ENCODE measurements at regions not wholly inside any gene's neighbourhood (a gene's known extent, or its start where the extent isn't known, plus 50 kb on each side); places are given as distances from the start of the nearest gene placed in this dataset.

DNA sequence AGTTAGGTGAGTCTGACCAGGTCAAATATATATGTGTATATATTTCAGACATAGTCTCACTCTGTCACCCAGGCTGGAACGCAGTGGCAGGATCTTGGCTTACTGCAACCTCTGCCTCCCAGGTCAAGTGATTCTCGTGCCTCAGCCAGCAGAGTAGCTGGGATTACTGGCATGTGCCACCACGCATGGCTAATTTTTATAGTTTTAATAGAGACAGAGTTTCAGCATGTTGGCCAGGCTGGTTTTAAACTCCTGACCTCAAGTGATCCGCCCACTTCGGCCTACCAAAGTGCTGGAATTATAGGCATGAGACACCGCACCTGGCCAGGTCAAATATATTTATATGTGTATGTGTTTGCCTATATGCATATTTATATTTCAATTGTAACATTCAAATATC is 581.5 kb upstream of the B3GALT2 start:
- TF ChIP-seq, protein P1, sequence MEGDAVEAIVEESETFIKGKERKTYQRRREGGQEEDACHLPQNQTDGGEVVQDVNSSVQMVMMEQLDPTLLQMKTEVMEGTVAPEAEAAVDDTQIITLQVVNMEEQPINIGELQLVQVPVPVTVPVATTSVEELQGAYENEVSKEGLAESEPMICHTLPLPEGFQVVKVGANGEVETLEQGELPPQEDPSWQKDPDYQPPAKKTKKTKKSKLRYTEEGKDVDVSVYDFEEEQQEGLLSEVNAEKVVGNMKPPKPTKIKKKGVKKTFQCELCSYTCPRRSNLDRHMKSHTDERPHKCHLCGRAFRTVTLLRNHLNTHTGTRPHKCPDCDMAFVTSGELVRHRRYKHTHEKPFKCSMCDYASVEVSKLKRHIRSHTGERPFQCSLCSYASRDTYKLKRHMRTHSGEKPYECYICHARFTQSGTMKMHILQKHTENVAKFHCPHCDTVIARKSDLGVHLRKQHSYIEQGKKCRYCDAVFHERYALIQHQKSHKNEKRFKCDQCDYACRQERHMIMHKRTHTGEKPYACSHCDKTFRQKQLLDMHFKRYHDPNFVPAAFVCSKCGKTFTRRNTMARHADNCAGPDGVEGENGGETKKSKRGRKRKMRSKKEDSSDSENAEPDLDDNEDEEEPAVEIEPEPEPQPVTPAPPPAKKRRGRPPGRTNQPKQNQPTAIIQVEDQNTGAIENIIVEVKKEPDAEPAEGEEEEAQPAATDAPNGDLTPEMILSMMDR (IDR thresholded peaks at IDR 0.05), result no peak
- no peak for TF ChIP-seq ZFX (IDR thresholded peaks at IDR 0.05; ENCODE audit: borderline replicate concordance)
- H3K27ac ChIP-seq, result peak overlapping the region; percentile 62

DNA sequence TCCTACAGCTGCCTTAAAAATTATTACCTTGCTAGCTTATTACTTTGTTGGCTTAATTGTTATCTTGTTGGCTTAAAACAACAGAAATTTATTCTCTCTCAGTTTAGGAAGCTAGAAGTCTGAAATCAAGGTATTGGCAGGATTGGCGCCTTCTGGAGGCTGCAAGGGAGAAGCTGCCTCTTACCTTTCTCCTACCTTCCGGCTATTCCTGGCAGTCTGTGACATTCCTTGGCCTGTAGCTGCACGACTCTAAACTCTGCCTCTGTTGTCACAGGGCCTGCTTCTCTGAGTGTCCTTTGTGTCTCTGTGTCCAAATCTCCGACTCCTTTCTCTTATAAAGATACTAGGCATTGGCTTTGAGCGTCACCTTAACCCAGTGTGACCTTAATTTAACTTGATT is 579.9 kb upstream of the B3GALT2 start:
- TF ChIP-seq, protein P1 (IDR thresholded peaks at IDR 0.05), result 0 out of 2 replicates have a peak, but pooled peaks have one; percentile 25
- no peak for TF ChIP-seq ZFX (IDR thresholded peaks at IDR 0.05; ENCODE audit: borderline replicate concordance)

DNA sequence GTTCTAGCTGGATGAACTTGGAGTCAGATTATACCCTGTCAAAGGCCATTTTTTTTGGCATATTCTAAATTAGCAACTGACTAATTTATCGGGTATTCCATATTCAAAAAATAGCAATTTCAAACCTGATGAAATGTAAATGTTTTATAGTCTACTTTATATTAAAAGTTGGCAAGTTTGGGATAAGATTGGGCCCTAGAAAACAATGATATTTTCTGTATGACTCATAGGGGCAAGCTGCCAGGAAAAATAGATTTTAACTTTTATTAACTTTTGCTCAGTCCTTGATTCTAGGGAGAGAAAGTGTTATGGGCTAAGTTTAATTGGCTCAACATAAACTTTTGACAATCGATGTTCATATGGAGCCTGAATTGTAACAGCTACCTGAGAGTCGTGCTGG is 576.9 kb upstream of the B3GALT2 start:
- no peak overlapping the region for H3K27ac ChIP-seq
- TF ChIP-seq ZFX (IDR thresholded peaks at IDR 0.05; ENCODE audit: borderline replicate concordance), result no peak
- TF ChIP-seq, protein P1 (IDR thresholded peaks at IDR 0.05), result no peak

More for the DNA sequence above, 579.9 kb upstream of the B3GALT2 start:
- no peak overlapping the region for H3K27ac ChIP-seq

DNA sequence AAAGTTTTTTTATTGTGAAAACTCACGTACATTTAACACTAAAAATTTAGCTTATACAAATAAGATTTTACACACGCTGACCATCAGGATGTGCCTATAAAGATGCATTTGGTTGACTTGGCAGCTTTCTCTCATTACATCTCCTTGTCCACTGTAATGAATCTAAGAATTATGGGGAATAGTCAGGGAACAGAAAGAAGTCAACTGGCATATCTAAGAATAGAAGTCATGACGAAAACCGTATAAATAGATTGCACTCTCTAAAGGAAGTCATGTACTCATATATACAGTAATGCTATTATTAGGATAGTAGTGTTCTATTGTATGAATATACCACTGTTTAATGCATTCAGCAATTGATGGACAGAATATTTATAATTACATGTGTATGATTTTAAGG is 575.8 kb upstream of the B3GALT2 start:
- no peak overlapping the region for H3K27ac ChIP-seq
- no peak for TF ChIP-seq ZFX (IDR thresholded peaks at IDR 0.05; ENCODE audit: borderline replicate concordance)
- TF ChIP-seq, protein P1 (IDR thresholded peaks at IDR 0.05), result no peak

DNA sequence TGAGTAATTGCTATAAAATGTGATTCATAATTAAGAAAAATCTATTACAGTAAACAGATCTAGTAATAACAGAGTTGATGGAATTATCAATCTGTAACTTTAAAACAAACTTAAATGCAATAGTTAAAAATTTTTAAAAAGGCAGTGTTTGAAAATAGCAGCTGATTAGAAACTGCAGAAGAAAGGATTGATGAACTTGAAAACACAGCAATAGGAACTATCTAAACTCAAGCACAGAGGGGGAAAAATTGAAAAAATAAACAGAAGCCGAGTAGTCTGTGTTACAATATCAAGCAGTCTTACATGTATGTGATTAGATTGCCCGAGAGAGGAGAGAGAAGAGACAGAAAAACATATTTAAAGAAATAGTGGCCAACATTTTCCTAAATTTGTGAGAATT is 569.0 kb upstream of the B3GALT2 start:
- H3K27ac ChIP-seq, result no peak overlapping the region
- TF ChIP-seq, protein P1 (IDR thresholded peaks at IDR 0.05), result no peak
- TF ChIP-seq ZFX (IDR thresholded peaks at IDR 0.05; ENCODE audit: borderline replicate concordance), result no peak

DNA sequence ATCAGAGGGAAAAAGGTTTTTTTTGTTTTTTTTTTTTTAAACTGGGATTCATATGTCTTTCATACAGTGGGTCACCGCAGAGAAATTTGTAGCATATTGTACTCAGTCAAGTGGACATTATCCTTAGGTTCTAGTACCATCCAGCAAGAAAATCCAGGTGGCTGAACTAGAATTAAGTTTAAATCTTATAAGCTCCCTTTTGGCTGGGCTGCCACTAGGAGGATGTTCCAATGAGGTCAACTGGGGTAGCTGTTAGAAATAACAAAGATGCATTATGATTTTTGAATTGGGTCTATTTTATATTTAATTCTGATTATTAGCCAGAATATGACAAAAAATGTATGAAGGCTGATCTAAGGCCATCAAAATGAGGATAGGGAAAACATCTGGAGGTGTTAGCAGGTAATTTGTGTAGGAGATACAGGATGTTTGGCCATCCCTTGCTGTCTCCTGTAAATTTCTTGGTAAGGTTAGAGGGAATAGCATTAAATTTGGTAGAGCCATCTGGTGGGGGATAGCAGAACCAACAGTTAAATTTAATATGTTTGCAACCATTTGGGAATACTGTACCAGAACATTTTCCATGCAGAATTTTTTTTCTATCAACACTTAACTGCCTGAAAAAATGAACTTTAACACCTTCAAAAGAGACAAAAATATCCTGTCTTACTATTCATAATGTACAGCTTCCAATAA is 568.5 kb upstream of the B3GALT2 start:
- no peak overlapping the region for H3K27ac ChIP-seq
- no peak for TF ChIP-seq ZFX (IDR thresholded peaks at IDR 0.05; ENCODE audit: borderline replicate concordance)
- TF ChIP-seq, protein P1 (IDR thresholded peaks at IDR 0.05), result peak; percentile 24

DNA sequence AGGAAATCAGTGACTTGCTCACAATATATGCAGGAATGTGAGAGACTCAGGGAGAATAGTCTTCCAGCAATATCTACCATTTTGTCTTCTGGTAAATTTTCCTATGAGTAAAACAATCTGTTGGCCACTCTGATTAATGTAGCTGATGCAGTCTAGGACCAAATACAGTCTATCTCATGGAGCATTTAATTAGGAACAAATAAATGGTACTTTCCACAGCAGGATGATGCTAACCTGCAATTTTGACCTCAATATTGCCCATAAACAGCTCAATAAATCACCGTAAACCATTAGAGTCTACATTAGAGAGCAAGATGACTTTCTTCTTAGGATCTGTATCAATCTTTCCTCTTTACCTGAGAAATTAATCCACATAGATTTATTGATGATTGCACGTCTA is 567.7 kb upstream of the B3GALT2 start:
- TF ChIP-seq, protein P1 (IDR thresholded peaks at IDR 0.05), result no peak
- TF ChIP-seq ZFX (IDR thresholded peaks at IDR 0.05; ENCODE audit: borderline replicate concordance), result no peak

More for the DNA sequence above, 567.7 kb upstream of the B3GALT2 start:
- no peak overlapping the region for H3K27ac ChIP-seq

All from 22Rv1 (cell line).